Ishikawa (cell line): ENCODE measurements at regions not wholly inside any gene's neighbourhood (a gene's known extent, or its start where the extent isn't known, plus 50 kb on each side); places are given as distances from the start of the nearest gene placed in this dataset.

ENCODE experiments used
- CEBPB ChIP-seq: IDR thresholded peaks from 2 replicates; pipeline ENCODE4 v1.6.1; 2012
- CREB1 ChIP-seq: IDR thresholded peaks from 2 replicates; pipeline ENCODE4 v1.6.1; 2012; ENCODE audit warnings: low read depth
- EGR1 ChIP-seq: IDR thresholded peaks from 2 replicates; pipeline ENCODE4 v1.6.1; 2012
- EP300 ChIP-seq: IDR thresholded peaks from 2 replicates; pipeline ENCODE4 v1.6.1; 2012; ENCODE audit warnings: borderline replicate concordance
- FOXM1 ChIP-seq: IDR thresholded peaks from 2 replicates; pipeline ENCODE4 v1.6.1; 2012; ENCODE audit warnings: low read depth, borderline replicate concordance
- MAX ChIP-seq: IDR thresholded peaks from 2 replicates; pipeline ENCODE4 v1.6.1; 2012
- NFIC ChIP-seq: IDR thresholded peaks from 2 replicates; pipeline ENCODE4 v1.6.1; 2012
- RAD21 ChIP-seq: IDR thresholded peaks from 2 replicates; pipeline ENCODE4 v1.6.1; 2012; ENCODE audit warnings: low read depth
- REST ChIP-seq: IDR thresholded peaks from 2 replicates; pipeline ENCODE4 v1.6.1; 2012; ENCODE audit warnings: low read depth, mild to moderate bottlenecking
- TAF1 ChIP-seq: IDR thresholded peaks from 2 replicates; pipeline ENCODE4 v1.6.1; 2012; ENCODE audit warnings: low read depth, mild to moderate bottlenecking
- TCF12 ChIP-seq: IDR thresholded peaks from 2 replicates; pipeline ENCODE4 v1.6.1; 2012; ENCODE audit warnings: low read depth
- TEAD4 ChIP-seq: IDR thresholded peaks from 2 replicates; pipeline ENCODE4 v1.6.1; 2012
- USF1 ChIP-seq: IDR thresholded peaks from 2 replicates; pipeline ENCODE4 v1.6.1; 2012
- YY1 ChIP-seq: IDR thresholded peaks from 2 replicates; pipeline ENCODE4 v1.6.1; 2012; ENCODE audit warnings: low read depth
- ZBTB7A ChIP-seq: IDR thresholded peaks from 2 replicates; pipeline ENCODE4 v1.6.1; 2012; ENCODE audit warnings: low read depth

- no peak for TF ChIP-seq CREB1
- TF ChIP-seq TCF12: no peak
- no peak for TF ChIP-seq TAF1
- TF ChIP-seq MAX: no peak
- TF ChIP-seq RAD21: no peak
- no peak for TF ChIP-seq CEBPB
- TF ChIP-seq YY1: no peak
- TF ChIP-seq EP300: no peak
- no peak for TF ChIP-seq NFIC
- no peak for TF ChIP-seq FOXM1
- TF ChIP-seq EGR1: no peak
- no peak for TF ChIP-seq TEAD4
- TF ChIP-seq ZBTB7A: no peak
- no peak for TF ChIP-seq USF1
- no peak for TF ChIP-seq REST
These were observed 106.7 kb upstream of the CENPW start for GRCh38 chr6:126233192-126233591.

- TF ChIP-seq CEBPB (no peak), TCF12 (no peak), YY1 (no peak), EGR1 (no peak), RAD21 (no peak), CREB1 (no peak), MAX (no peak), NFIC (no peak), EP300 (no peak), USF1 (no peak), REST (no peak), FOXM1 (no peak), TEAD4 (no peak)
These were observed 104.6 kb upstream of the CENPW start for GRCh38 chr6:126235363-126235762.

GRCh38 chr6:126245077-126245476 is 94.8 kb upstream of the CENPW start:
- TF ChIP-seq EGR1 (no peak), MAX (no peak), CREB1 (no peak), USF1 (no peak)

GRCh38 chr6:126252154-126252553 is 87.8 kb upstream of the CENPW start:
- peak; percentile 24; the same call in 1 of the 2 replicates for TF ChIP-seq RAD21
- TF ChIP-seq EGR1: no peak

GRCh38 chr6:126253431-126253830 is 86.5 kb upstream of the CENPW start:
- TF ChIP-seq RAD21 (no peak), EP300 (no peak), TEAD4 (no peak), TAF1 (no peak), FOXM1 (no peak), REST (no peak), CEBPB (no peak), MAX (no peak), NFIC (no peak)
